Left colon (tissue), 2 donors: ENCODE measurements at regions not wholly inside any gene's neighbourhood (a gene's known extent, or its start where the extent isn't known, plus 50 kb on each side); places are given as distances from the start of the nearest gene placed in this dataset.
A peak's percentile ranks its signal among the peaks of the same experiment; 100 is the strongest.

Experiments used
- ATAC-seq: fragments of 200-7000 bp; cut with Tn5 transposase; one replicate; pipeline ENCODE4 v1.9.1; 2020; ENCODE audit warnings: mild to moderate bottlenecking, moderate library complexity
- DNase-seq, 2 donors: peaks; one replicate each; pipeline ENCODE4 v3.0.0-alpha.2; 2020
- intact Hi-C, 2 donors: fragments of 100-400 bp; cut with DNase I in 1 of 2; cut with micrococcal nuclease in 1 of 2; formaldehyde crosslinking; loops; one replicate each; pipeline versions ENCODE4 v1.11.2 to v1.14.0; 2022; cut with DNase I, micrococcal nuclease
- donor health status: DM: no; HTN: no; CAD: no.
- donor health status: DM: yes; HTN: yes; CAD: no.

- ATAC-seq, result no peak
- intact Hi-C loops, result no loop called here
- no peak for DNase-seq
Measured at GRCh38 chr18:22841840-22842239, 91.3 kb upstream of the RBBP8 start.

GRCh38 chr18:22844190-22844589 is 88.9 kb upstream of the RBBP8 start:
- DNase-seq, result no peak
- no peak for ATAC-seq
- intact Hi-C loops, result no loop called here

- ATAC-seq (no peak), DNase-seq (no peak)
- intact Hi-C loops, result no loop called here
Measured at GRCh38 chr18:22844628-22845027, 88.5 kb upstream of the RBBP8 start.

- DNase-seq (no peak), ATAC-seq (peak; percentile 42)
- intact Hi-C loops, result no loop called here
Measured at GRCh38 chr18:22846088-22846683, 86.9 kb upstream of the RBBP8 start.

GRCh38 chr18:22846697-22847096 is 86.4 kb upstream of the RBBP8 start:
- ATAC-seq, result no peak
- intact Hi-C loops, result no loop called here
- DNase-seq, result no peak

- DNase-seq (no peak), ATAC-seq (peak; percentile 44)
- intact Hi-C loops, result no loop called here
Measured at GRCh38 chr18:22847392-22847791, 85.7 kb upstream of the RBBP8 start.

GRCh38 chr18:22847867-22848451 is 85.2 kb upstream of the RBBP8 start:
- ATAC-seq (no peak), DNase-seq (no peak)
- intact Hi-C loops, result no loop called here

- intact Hi-C loops, result no loop called here
- DNase-seq, result no peak
- ATAC-seq, result peak; percentile 63
Measured at GRCh38 chr18:22848615-22849014, 84.5 kb upstream of the RBBP8 start.

- ATAC-seq (no peak), DNase-seq (no peak)
- intact Hi-C loops, result no loop called here
Measured at GRCh38 chr18:22856870-22857269, 76.3 kb upstream of the RBBP8 start.

GRCh38 chr18:22858121-22858520 is 75.0 kb upstream of the RBBP8 start:
- DNase-seq (no peak), ATAC-seq (no peak)
- intact Hi-C loops, result no loop called here

- DNase-seq, result no peak
- intact Hi-C loops, result no loop called here
- no peak for ATAC-seq
Measured at GRCh38 chr18:22860807-22861206, 72.3 kb upstream of the RBBP8 start.

- intact Hi-C loops, result no loop called here
- no peak for DNase-seq
- peak; percentile 50 for ATAC-seq
Measured at GRCh38 chr18:22865354-22866116, 67.6 kb upstream of the RBBP8 start.

GRCh38 chr18:22868831-22869230 is 64.3 kb upstream of the RBBP8 start:
- intact Hi-C loops, result no loop called here
- ATAC-seq (no peak), DNase-seq (no peak)

- peak; percentile 24 for ATAC-seq
- intact Hi-C loops, result no loop called here
- no peak for DNase-seq
Measured at GRCh38 chr18:22871809-22872525, 61.2 kb upstream of the RBBP8 start.

- DNase-seq (no peak), ATAC-seq (peak; percentile 97)
- intact Hi-C loops, result no loop called here
Measured at GRCh38 chr18:22872900-22873537, 60.1 kb upstream of the RBBP8 start.

- ATAC-seq (no peak), DNase-seq (no peak)
- intact Hi-C loops, result no loop called here
Measured at GRCh38 chr18:22879293-22879692, 53.8 kb upstream of the RBBP8 start.

- no peak for ATAC-seq
- intact Hi-C loops, result no loop called here
Measured at GRCh38 chr18:22882084-22882483, 51.0 kb upstream of the RBBP8 start.

GRCh38 chr18:22883179-22883578 is 49.9 kb upstream of the RBBP8 start:
- DNase-seq, result no peak
- no peak for ATAC-seq
- intact Hi-C loops, result no loop called here

More at GRCh38 chr18:22882084-22882483, 51.0 kb upstream of the RBBP8 start:
- no peak for DNase-seq
